Retina (tissue), 1 donor: ENCODE measurements at regions not wholly inside any gene's neighbourhood (a gene's known extent, or its start where the extent isn't known, plus 50 kb on each side); places are given as distances from the start of the nearest gene placed in this dataset.
"Not testable (repeated sequence)": the region's sequence is repeated elsewhere in the genome, so short reads cannot be mapped to it uniquely, and the experiment has no call there.

Experiments
- DNase-seq: peaks from one replicate; pipeline ENCODE4 v3.0.0-alpha.2; 2016

GRCh38 chr10:118953598-118954393 is 75.7 kb upstream of the NANOS1 start:
- DNase-seq = no peak

- DNase-seq = no peak
Measured at GRCh38 chr10:118955531-118955930, 74.0 kb upstream of the NANOS1 start.

DNA sequence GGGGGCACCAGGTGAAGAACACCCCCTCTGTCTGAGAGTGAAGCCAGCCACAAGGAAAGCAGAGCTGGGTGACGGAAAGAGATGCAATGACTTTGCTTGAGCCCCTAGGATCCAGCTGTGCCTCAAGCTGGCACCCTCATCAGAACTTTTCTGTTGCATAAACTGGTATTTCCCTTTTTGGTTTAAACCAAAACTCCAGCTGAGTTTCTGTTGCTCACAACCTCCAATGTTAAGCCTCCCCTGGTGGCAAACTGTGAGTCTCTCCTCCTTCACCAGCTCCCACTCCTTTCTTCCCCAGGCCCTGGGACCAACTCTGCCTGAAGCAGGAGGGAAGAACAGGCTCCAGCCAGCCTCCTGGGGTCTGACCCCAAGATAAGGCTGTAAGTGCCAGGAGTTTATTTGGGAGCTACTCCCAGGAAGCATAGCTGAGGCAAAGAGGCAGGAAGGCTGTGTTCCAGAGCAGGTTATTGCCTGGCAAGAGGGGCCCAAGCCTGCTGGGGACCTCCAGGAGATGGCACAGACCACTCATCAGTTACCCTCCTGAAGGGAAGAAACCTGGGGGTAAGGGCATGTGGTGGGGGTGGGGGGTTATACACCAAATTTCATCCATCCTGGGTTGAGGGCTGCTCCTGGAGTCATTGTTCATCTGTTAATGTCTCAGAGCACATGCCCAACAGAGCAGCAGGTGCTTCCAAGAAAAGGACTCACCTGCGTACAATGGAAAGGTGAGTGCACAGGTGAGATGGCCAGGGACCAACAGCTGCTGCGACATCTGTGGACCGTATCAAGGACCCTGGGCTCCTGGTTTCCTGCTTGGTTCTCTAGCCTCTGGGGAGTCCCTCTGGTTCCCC is 73.3 kb upstream of the NANOS1 start:
- DNase-seq = no peak

GRCh38 chr10:118956802-118957442 is 72.6 kb upstream of the NANOS1 start:
- no peak for DNase-seq

GRCh38 chr10:118957443-118957825 is 72.1 kb upstream of the NANOS1 start:
- DNase-seq = no peak

DNA sequence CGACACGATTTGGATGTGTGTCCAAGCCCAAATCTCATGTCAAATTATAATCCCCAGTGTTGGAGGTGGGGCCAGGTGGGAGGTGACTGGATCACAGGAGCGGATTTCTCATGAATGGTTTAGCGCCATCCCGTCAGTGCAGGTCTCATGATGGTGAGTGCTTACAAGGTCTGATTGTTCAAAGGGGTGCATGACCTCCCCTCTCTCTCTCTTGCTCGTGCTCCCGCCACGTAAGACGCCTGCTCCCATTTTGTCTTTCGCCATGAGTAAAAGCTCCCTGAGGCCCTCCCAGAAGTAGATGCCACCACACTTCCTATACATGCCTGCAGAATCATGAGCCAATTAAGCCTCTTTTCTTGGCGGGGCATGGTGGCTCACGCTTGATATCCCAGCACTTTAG is 71.5 kb upstream of the NANOS1 start:
- DNase-seq = no peak

GRCh38 chr10:118958559-118958958 is 71.0 kb upstream of the NANOS1 start:
- no peak for DNase-seq

GRCh38 chr10:118958984-118959925 is 70.3 kb upstream of the NANOS1 start:
- no peak for DNase-seq

GRCh38 chr10:118960157-118961090 is 69.1 kb upstream of the NANOS1 start:
- DNase-seq = no peak

- DNase-seq = no peak
Measured at GRCh38 chr10:118961436-118961835, 68.1 kb upstream of the NANOS1 start.

GRCh38 chr10:118962331-118962868 is 67.1 kb upstream of the NANOS1 start:
- not testable (repeated sequence) for DNase-seq

DNA sequence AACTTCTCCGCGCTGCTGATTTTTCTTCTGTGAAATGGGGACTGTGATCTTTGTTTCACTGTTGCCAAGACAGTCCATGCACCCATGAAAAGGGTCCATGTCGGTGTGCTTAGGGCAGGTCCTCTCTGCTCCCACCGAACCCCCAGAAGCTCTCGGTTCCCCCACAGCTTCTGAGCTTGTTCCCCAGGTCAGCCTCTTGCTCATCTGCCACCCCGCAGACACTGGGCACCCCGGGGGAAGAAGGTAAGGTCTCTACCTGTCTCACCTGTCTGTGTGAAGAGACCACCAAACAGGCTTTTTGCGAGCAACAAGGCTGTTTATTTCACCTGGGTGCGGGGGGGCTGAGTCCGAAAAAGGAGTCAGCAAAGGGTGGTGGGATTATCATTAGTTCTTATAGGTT is 66.2 kb upstream of the NANOS1 start:
- no peak for DNase-seq

GRCh38 chr10:118963933-118964332 is 65.6 kb upstream of the NANOS1 start:
- DNase-seq = no peak

- not testable (repeated sequence) for DNase-seq
Measured at GRCh38 chr10:118964476-118964875, 65.0 kb upstream of the NANOS1 start.

GRCh38 chr10:118965096-118965495 is 64.4 kb upstream of the NANOS1 start:
- no peak for DNase-seq

- DNase-seq = no peak
Measured at GRCh38 chr10:118965645-118966044, 63.9 kb upstream of the NANOS1 start.

- DNase-seq = no peak
Measured at GRCh38 chr10:118966076-118966849, 63.3 kb upstream of the NANOS1 start.

DNA sequence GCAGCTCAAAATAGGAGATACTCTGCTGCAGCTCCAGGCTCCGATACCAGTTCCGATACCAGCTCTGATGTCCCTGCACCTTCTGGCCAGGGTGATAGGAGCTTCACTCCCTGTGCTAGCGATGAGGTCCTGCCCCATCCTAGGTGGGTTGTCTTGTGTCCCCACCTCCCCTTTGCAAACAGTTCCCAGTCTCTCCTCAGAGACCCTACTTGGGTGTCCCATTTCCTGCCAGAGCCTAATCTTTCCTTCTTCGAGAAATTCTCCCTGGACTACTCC is 62.7 kb upstream of the NANOS1 start:
- DNase-seq = no peak

GRCh38 chr10:118967160-118967559 is 62.4 kb upstream of the NANOS1 start:
- no peak for DNase-seq

- no peak for DNase-seq
Measured at GRCh38 chr10:118968060-118968459, 61.5 kb upstream of the NANOS1 start.
